ENCODE measurements at regions not wholly inside any gene's neighbourhood (a gene's known extent, or its start where the extent isn't known, plus 50 kb on each side); places are given as distances from the start of the nearest gene placed in this dataset.

DNA sequence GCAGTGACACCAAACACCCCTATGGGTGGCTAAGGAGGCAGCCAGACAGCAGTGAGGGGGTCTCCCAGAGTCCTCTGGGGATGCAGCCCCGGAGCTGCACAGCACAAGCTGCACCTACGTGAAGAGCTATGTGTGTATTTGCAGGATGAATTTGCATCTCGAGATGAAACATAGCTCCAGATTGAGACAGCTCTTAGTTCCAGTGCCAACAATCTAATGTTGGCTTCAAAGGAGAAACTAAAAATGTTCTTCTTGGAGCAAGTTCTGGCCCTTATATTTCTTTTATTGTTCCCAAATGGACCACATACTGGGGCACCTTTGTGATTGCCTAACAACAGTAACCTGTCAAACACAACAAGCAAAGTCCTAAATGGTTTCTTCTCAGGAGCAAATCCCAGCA lies 233.9 kb downstream of the SLC4A3 start:
- TF ChIP-seq CTCF (IDR thresholded peaks at IDR 0.05) (no peak), POLR2A (IDR thresholded peaks at IDR 0.05) (no peak)
